Parathyroid adenoma (tissue), 2 donors: ENCODE measurements at regions not wholly inside any gene's neighbourhood (a gene's known extent, or its start where the extent isn't known, plus 50 kb on each side); places are given as distances from the start of the nearest gene placed in this dataset.

ENCODE experiments used
- H2AFZ ChIP-seq: fragments of 300-600 bp; sonication (generic); one replicate; pipeline ENCODE4 v1.7.0; 2017; ENCODE audit warnings: antibody characterized with exemption, mild to moderate bottlenecking
- H3K27ac ChIP-seq: fragments of 300-600 bp; sonication (generic); one replicate; pipeline ENCODE4 v1.7.0; 2017
- H3K27me3 ChIP-seq: fragments of 300-600 bp; sonication (generic); one replicate; pipeline ENCODE4 v1.7.0; 2017; ENCODE audit warnings: low read length; ENCODE audit not compliant: control insufficient read depth, insufficient read depth
- H3K36me3 ChIP-seq: fragments of 300-600 bp; sonication (generic); one replicate; pipeline ENCODE4 v1.7.0; 2017; ENCODE audit warnings: low read length; ENCODE audit not compliant: control insufficient read depth, insufficient read depth
- H3K4me1 ChIP-seq: fragments of 300-600 bp; sonication (generic); one replicate; pipeline ENCODE4 v1.7.0; 2017; ENCODE audit warnings: control low read depth
- H3K4me2 ChIP-seq: fragments of 300-600 bp; sonication (generic); one replicate; pipeline ENCODE4 v1.7.0; 2017; ENCODE audit warnings: low read length
- H3K4me3 ChIP-seq: fragments of 300-600 bp; sonication (generic); one replicate; pipeline ENCODE4 v1.7.0; 2017; ENCODE audit warnings: low read depth, low read length
- H3K79me2 ChIP-seq: fragments of 300-600 bp; sonication (generic); one replicate; pipeline ENCODE4 v1.7.0; 2017; ENCODE audit warnings: control low read depth
- H3K9ac ChIP-seq: fragments of 300-600 bp; sonication (generic); one replicate; pipeline ENCODE4 v1.7.0; 2017; ENCODE audit warnings: mild to moderate bottlenecking
- H3K9me3 ChIP-seq: fragments of 300-600 bp; sonication (generic); one replicate; pipeline ENCODE4 v1.7.0; 2017; ENCODE audit warnings: low read length; ENCODE audit not compliant: control insufficient read depth
- CTCF ChIP-seq: fragments of 300-600 bp; sonication (generic); IDR thresholded peaks from one replicate; pipeline ENCODE4 v1.7.0; 2017; ENCODE audit warnings: antibody characterized with exemption, mild to moderate bottlenecking
- donor health status: primary hyperparathyroidism.

- no peaks in the 10 kb centered on the region for H3K9me3 ChIP-seq
- no peaks in the 10 kb centered on the region for H3K4me1 ChIP-seq
- no peak overlapping the region for H3K27ac ChIP-seq
- no peak overlapping the region for H2AFZ ChIP-seq
- TF ChIP-seq CTCF = no peak
- no peaks in the 10 kb centered on the region for H3K79me2 ChIP-seq
- no peak overlapping the region for H3K4me2 ChIP-seq
- H3K4me3 ChIP-seq = no peak overlapping the region
- H3K27me3 ChIP-seq = no peaks in the 10 kb centered on the region
- no peaks in the 10 kb centered on the region for H3K36me3 ChIP-seq
- H3K9ac ChIP-seq = no peak overlapping the region
Measured at GRCh38 chr6:4487538-4487937, 288.7 kb upstream of the CDYL start.

- Histone ChIP-seq H3K79me2 (no peaks in the 10 kb centered on the region), H3K9me3 (no peaks in the 10 kb centered on the region), H3K9ac (no peak overlapping the region), H2AFZ (no peak overlapping the region), H3K4me1 (no peaks in the 10 kb centered on the region), H3K27ac (no peak overlapping the region), H3K36me3 (no peaks in the 10 kb centered on the region), H3K27me3 (no peaks in the 10 kb centered on the region), H3K4me3 (no peak overlapping the region), H3K4me2 (no peak overlapping the region)
- no peak for TF ChIP-seq CTCF
Measured at GRCh38 chr6:4486568-4487315, 289.5 kb upstream of the CDYL start.

GRCh38 chr6:4485735-4486134, 290.5 kb upstream of the CDYL start:
- no peaks in the 10 kb centered on the region for H3K36me3 ChIP-seq
- no peak overlapping the region for H3K27ac ChIP-seq
- H3K4me1 ChIP-seq = peaks cover 6% of the 10 kb centered on the region
- H2AFZ ChIP-seq = no peak overlapping the region
- no peaks in the 10 kb centered on the region for H3K79me2 ChIP-seq
- no peaks in the 10 kb centered on the region for H3K9me3 ChIP-seq
- no peak overlapping the region for H3K4me2 ChIP-seq
- H3K4me3 ChIP-seq = no peak overlapping the region
- no peaks in the 10 kb centered on the region for H3K27me3 ChIP-seq
- H3K9ac ChIP-seq = no peak overlapping the region
- TF ChIP-seq CTCF = no peak

GRCh38 chr6:4482461-4482860, 293.7 kb upstream of the CDYL start:
- no peak overlapping the region for H3K4me3 ChIP-seq
- H3K9ac ChIP-seq = no peak overlapping the region
- H3K27ac ChIP-seq = no peak overlapping the region
- H2AFZ ChIP-seq = no peak overlapping the region
- no peaks in the 10 kb centered on the region for H3K9me3 ChIP-seq
- no peak overlapping the region for H3K4me2 ChIP-seq
- no peaks in the 10 kb centered on the region for H3K36me3 ChIP-seq
- no peaks in the 10 kb centered on the region for H3K27me3 ChIP-seq
- no peak for TF ChIP-seq CTCF
- H3K79me2 ChIP-seq = no peaks in the 10 kb centered on the region
- H3K4me1 ChIP-seq = peaks cover 9% of the 10 kb centered on the region
